GM19043 (cell line): ENCODE measurements at regions not wholly inside any gene's neighbourhood (a gene's known extent, or its start where the extent isn't known, plus 50 kb on each side); places are given as distances from the start of the nearest gene placed in this dataset.

Source experiments
- ATAC-seq: cut with Tn5 transposase; IDR thresholded peaks from one replicate; pipeline ENCODE4 v1.9.1; 2021; ENCODE audit warnings: low read depth; ENCODE audit not compliant: unreplicated experiment

DNA sequence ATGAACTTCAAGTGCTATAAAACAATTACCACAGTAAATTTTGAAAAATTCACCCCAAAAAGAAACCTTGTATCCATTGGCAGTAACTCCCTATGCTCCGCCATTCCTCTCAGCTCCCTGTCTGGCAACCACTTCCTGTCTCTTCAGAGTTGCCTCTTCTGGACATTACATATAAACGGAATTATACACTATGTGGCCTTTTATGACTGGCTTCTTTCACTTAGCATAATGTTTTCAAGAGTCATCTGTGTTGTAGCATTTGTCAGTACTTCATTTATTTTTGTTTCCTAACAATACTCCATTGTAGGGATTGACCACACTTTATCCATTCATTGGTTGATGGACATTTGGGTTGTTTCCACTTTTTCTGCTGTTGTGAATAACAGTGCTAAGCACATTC lies 50.1 kb downstream of the CEP43 start:
- ATAC-seq, result no peak

DNA sequence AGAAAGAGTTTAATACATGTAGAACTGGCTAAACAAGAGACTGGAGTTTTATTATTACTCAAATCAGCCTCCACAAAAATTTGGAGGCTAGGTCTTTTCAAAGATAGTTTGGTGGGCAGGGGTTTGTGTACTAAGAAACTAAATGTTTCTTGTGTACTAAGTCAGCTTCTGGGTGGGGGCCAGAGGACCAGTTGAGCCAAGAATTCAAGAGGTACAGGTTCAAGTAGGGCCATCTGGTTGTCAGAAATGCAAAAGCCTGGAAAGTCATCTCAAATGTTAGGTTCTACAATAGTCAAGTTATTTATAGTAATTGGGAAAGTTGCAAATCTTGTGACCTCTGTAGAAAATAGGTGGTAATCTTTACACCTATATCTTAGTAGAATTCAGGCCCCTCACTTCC lies 51.7 kb downstream of the CEP43 start:
- no peak for ATAC-seq

DNA sequence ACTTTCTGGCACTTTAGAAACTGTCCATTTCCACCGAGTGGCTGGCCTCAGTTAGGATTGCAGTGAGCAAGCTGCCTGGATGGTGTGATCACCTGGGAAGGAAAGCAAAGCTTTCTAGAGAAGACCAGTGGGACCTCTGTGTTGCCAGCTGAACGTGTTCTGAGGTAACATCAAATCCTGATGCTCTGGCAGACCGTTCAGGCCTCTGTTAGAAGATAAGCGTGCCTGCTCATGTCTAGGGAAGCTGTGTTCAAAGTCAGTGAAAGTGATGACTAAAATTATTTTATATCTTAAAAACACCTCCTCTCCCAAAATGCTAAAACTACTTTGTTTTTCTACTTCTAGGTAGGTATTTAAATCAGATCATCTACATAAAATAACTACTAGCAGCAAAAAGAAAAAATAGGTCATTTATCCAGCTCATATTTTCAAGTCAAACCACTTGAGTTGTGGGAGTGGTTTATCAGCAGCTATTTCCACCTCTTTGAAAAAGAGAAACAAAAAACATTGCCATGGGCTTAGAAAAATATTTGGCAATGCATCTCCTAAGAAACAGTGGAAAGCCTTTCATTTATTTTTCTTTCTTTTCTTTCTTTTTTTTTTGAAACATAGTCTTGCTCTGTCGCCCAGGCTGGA lies 54.8 kb downstream of the CEP43 start:
- no peak for ATAC-seq

DNA sequence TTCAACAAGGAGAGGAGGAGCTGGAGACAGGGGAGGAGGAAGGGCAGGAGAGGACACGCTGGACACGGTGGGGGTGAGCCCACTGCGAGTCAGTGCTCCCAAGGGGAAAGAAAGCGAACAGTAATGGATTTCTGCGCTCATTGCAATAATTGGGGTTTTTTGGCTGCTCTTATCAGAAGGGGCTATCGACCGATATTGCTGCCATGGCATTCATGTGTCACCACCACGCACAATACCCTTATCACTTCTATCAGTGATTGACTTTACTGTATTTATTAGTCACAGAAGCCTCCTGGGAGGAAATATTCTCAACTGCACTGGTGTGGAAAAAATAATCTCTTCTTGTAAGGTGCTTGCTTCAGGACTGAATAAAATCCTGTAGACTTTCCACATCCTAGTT lies 55.8 kb downstream of the CEP43 start:
- ATAC-seq, result no peak

DNA sequence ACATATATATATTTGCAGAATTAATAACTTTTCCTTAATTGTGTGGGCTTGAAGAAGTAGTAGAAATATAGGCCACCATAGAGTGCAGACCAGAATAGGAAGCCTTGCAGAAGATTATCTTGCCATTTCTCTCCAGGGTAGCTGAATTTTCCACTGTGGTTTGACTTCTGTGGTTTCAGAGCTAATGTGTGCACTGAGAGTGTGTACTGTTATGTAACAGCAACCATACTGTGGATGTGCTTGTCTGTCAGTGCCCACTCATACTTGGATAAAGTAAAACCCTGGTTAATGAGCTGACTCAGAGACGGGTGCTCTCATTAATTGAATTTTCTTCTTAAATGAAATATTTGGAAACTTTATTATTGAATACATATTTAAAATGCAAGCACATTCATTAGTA lies 57.2 kb downstream of the CEP43 start:
- peak; percentile 95 for ATAC-seq

DNA sequence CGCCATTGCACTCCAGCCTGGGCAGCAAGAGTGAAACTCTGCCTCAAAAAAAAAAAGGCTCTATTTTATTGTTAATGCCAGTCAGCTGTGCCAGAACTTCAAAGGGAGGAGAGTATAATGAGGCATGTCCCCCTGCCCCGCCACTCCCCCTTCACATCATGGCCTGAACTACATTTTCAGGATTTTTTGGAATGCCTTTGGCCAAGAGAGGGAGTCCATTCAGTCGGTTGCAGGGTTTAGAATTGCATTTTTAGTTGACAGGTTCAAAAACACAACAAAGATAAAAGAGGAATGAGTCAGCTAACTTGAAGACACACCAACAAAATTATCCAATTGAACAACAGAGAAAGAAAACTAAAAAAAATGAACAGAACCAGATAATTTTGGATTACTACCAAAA lies 59.1 kb downstream of the CEP43 start:
- ATAC-seq, result no peak
